22Rv1 (cell line): ENCODE measurements at regions not wholly inside any gene's neighbourhood (a gene's known extent, or its start where the extent isn't known, plus 50 kb on each side); places are given as distances from the start of the nearest gene placed in this dataset.
"Not testable (repeated sequence)": the region's sequence is repeated elsewhere in the genome, so short reads cannot be mapped to it uniquely, and the experiment has no call there.

Experiments used
- ZFX ChIP-seq: fragments of 450-650 bp; IDR thresholded peaks from 2 replicates; pipeline ENCODE4 v1.6.1; 2017; ENCODE audit warnings: antibody characterized with exemption, borderline replicate concordance
- TF ChIP-seq, protein P1 (sequence below): fragments of 450-650 bp; IDR thresholded peaks from 2 replicates; pipeline ENCODE4 v1.5.1; 2017; ENCODE audit warnings: mild to moderate bottlenecking

DNA sequence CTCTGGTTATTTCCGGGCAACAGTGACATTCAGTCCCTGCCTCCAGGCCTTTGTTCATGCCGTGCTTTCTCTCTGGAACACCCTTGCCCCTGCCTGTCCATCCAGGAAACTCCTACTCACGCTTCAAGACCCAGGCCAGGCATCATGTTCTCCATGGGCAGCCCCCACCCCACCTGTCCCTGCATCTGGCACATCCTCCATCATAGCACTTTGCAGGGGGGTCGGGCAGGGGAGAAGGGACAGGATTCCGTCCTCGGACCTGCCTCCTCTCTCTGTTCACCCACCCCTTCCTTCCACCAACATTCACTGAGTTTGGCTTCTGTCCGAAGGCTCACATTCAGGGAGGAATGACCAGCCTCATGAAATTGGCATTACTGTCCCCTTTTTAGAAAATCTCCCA lies 206.1 kb downstream of the MATN1 start:
- TF ChIP-seq, protein P1, sequence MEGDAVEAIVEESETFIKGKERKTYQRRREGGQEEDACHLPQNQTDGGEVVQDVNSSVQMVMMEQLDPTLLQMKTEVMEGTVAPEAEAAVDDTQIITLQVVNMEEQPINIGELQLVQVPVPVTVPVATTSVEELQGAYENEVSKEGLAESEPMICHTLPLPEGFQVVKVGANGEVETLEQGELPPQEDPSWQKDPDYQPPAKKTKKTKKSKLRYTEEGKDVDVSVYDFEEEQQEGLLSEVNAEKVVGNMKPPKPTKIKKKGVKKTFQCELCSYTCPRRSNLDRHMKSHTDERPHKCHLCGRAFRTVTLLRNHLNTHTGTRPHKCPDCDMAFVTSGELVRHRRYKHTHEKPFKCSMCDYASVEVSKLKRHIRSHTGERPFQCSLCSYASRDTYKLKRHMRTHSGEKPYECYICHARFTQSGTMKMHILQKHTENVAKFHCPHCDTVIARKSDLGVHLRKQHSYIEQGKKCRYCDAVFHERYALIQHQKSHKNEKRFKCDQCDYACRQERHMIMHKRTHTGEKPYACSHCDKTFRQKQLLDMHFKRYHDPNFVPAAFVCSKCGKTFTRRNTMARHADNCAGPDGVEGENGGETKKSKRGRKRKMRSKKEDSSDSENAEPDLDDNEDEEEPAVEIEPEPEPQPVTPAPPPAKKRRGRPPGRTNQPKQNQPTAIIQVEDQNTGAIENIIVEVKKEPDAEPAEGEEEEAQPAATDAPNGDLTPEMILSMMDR, result not testable (repeated sequence)
- not testable (repeated sequence) for TF ChIP-seq ZFX
